HepG2 (cell line): ENCODE measurements at regions not wholly inside any gene's neighbourhood (a gene's known extent, or its start where the extent isn't known, plus 50 kb on each side); places are given as distances from the start of the nearest gene placed in this dataset.

Experiments
- ATAC-seq: fragments of 200-7000 bp; cut with Tn5 transposase; 3 replicates; pipeline ENCODE4 v1.9.1; 2020; ENCODE audit warnings: mild to moderate bottlenecking, moderate library complexity
- BruUV-seq: library from RNA; stranded (reverse); fragments of 400-500 nt; replicated peaks from 2 replicates; lab custom pipeline; 2021; lab: Mats Ljungman, UMichigan
- CTCF ChIA-PET: fragments of 300-600 bp; formaldehyde crosslinking; extraction: SDS; loops from one replicate; lab custom pipeline; 2021; ENCODE audit warnings: low total read pairs, inconsistent platforms, low intra/inter-chr PET ratio; lab: Yijun Ruan, JAX
- POLR2A ChIA-PET: fragments of 350-600 bp; sonication (Branson Sonifier 250); formaldehyde crosslinking; loops from one replicate; lab custom pipeline; 2020; ENCODE audit warnings: antibody characterized with exemption, inconsistent platforms; lab: Yijun Ruan, JAX
- DNase-seq: peaks from one replicate; pipeline ENCODE4 v3.0.0-alpha.2; 2015; ENCODE audit warnings: low spot score
- FAIRE-seq: peaks from 3 replicates; lab custom pipeline; 2011; peaks lifted over from hg19 to GRCh38; lab: Jason Lieb, UNC
- H2AFZ ChIP-seq: one replicate; pipeline ENCODE4 v1.6.1; 2011; ENCODE audit warnings: low read length, inconsistent platforms
- H3K27ac ChIP-seq: fragments of 300-600 bp; 3 replicates; pipeline ENCODE4 v1.8.0; 2011; ENCODE audit warnings: mixed run types, mild to moderate bottlenecking, mixed read lengths, low read length, inconsistent platforms; ENCODE audit not compliant: insufficient read depth; ENCODE audit errors: extremely low read length
- H3K27me3 ChIP-seq, 2 experiments: fragments of 200-600 bp in 1 of 2; 2 replicates in 1 of 2; 3 replicates in 1 of 2; pipeline versions ENCODE4 v1.6.0 to v1.8.0; 2011; ENCODE audit warnings: low read length in 2 of 2, mild to moderate bottlenecking in 2 of 2, moderate library complexity in 2 of 2, inconsistent platforms in 1 of 2; ENCODE audit not compliant: insufficient read depth in 2 of 2, control insufficient read depth in 1 of 2
- H3K36me3 ChIP-seq, 2 experiments: fragments of 200-600 bp in 1 of 2; replicated peaks in 1 of 2; 2 replicates in 1 of 2; 3 replicates in 1 of 2; pipeline versions ENCODE4 v1.5.1 to v1.8.0; 2011; ENCODE audit warnings: low read length in 2 of 2, inconsistent platforms in 1 of 2; ENCODE audit not compliant: insufficient read depth in 2 of 2, control insufficient read depth in 1 of 2
- H3K4me1 ChIP-seq: 2 replicates; pipeline ENCODE4 v1.5.1; 2012; ENCODE audit warnings: low read length, inconsistent platforms; ENCODE audit not compliant: insufficient read depth
- H3K4me2 ChIP-seq: 2 replicates; pipeline ENCODE4 v1.6.0; 2011; ENCODE audit warnings: low read depth, low read length, inconsistent platforms
- H3K4me3 ChIP-seq, 3 experiments: fragments of 200-600 bp in 1 of 3; sonication (generic), shearing (Covaris generic) in 1 of 3; replicated peaks in 1 of 3; 2 replicates each; pipeline ENCODE4 v1.5.1; 2011 to 2016; ENCODE audit warnings: low read length in 3 of 3, inconsistent platforms in 2 of 3, low read depth in 2 of 3, mild to moderate bottlenecking in 2 of 3, control low read depth in 1 of 3, mixed read lengths in 1 of 3; ENCODE audit not compliant: insufficient read depth in 1 of 3
- H3K79me2 ChIP-seq: one replicate; pipeline ENCODE4 v1.6.1; 2011; ENCODE audit warnings: low read length, inconsistent platforms; ENCODE audit not compliant: insufficient read depth
- H3K9ac ChIP-seq: 2 replicates; pipeline ENCODE4 v1.6.0; 2011; ENCODE audit warnings: mild to moderate bottlenecking, low read depth, low read length, inconsistent platforms; ENCODE audit not compliant: insufficient read depth
- H3K9me3 ChIP-seq: 2 replicates; pipeline ENCODE4 v1.5.1; 2012; ENCODE audit warnings: mild to moderate bottlenecking, low read length
- H4K20me1 ChIP-seq: 2 replicates; pipeline ENCODE4 v1.6.0; 2011; ENCODE audit warnings: inconsistent platforms, mild to moderate bottlenecking, low read length, moderate library complexity; ENCODE audit not compliant: insufficient read depth
- CREB1 ChIP-seq, 2 experiments: fragments of 450-650 bp in 1 of 2; IDR thresholded peaks; 2 replicates each; pipeline ENCODE4 v1.6.1; 2016 to 2017; ENCODE audit warnings: control low read depth in 1 of 2, mild to moderate bottlenecking in 1 of 2, missing compliant biosample characterization in 1 of 2, missing genetic modification characterization in 1 of 2
- FOXA3 ChIP-seq: IDR thresholded peaks from 2 replicates; pipeline ENCODE4 v1.6.1; 2016; ENCODE audit warnings: missing genetic modification reagents, missing compliant biosample characterization
- RFX5 ChIP-seq: IDR thresholded peaks from 2 replicates; pipeline ENCODE4 v1.6.1; 2011; ENCODE audit warnings: low read depth, low read length, improper control_type of control experiment
- SP1 ChIP-seq, 2 experiments: fragments of 450-650 bp in 1 of 2; sonication (generic) in 1 of 2; formaldehyde crosslinking in 1 of 2; IDR thresholded peaks; 2 replicates each; pipeline versions ENCODE4 v1.4.0 to v1.6.1; 2016 to 2020; ENCODE audit warnings: missing genetic modification reagents in 1 of 2
- ZNF143 ChIP-seq: sonication (generic); formaldehyde crosslinking; IDR thresholded peaks from 2 replicates; pipeline ENCODE4 v1.4.0; 2020; ENCODE audit warnings: missing genetic modification reagents
- ZNF383 ChIP-seq: sonication (generic); formaldehyde crosslinking; IDR thresholded peaks from 2 replicates; pipeline ENCODE4 v1.4.0; 2020; ENCODE audit warnings: missing genetic modification reagents, mild to moderate bottlenecking, borderline replicate concordance
- ZNF441 ChIP-seq: sonication (generic); formaldehyde crosslinking; IDR thresholded peaks from 2 replicates; pipeline ENCODE4 v1.7.0; 2021; ENCODE audit warnings: missing genetic modification reagents, borderline replicate concordance
- ZNF557 ChIP-seq: sonication (generic); formaldehyde crosslinking; IDR thresholded peaks from 2 replicates; pipeline ENCODE4 v1.4.0; 2020; ENCODE audit warnings: missing genetic modification reagents
- WGBS: methylation state at CpG from one replicate; pipeline ENCODE4 v1.1.6; 2017; ENCODE audit warnings: low lambda C conversion rate; 5-methylcytosine and 5-hydroxymethylcytosine counted together
- in situ Hi-C: cut with HindIII; loops from 2 replicates; pipeline ENCODE4 v1.10.0; 2017; ENCODE audit warnings: low pct_unique_long_range_greater_than_20kb; ENCODE audit not compliant: extremely low pct_ligation_motif_present
- intact Hi-C: fragments of 100-400 bp; cut with micrococcal nuclease; formaldehyde crosslinking; loops from one replicate; pipeline ENCODE4 v1.10.0; 2022; ENCODE audit not compliant: unreplicated experiment
- TF ChIP-seq, protein P1 (sequence below): sonication (generic); formaldehyde crosslinking; IDR thresholded peaks from 2 replicates; pipeline ENCODE4 v1.5.0; 2020; ENCODE audit warnings: missing genetic modification reagents
- TF ChIP-seq, protein P2 (sequence below): sonication (generic); formaldehyde crosslinking; IDR thresholded peaks from 2 replicates; pipeline ENCODE4 v1.5.1; 2020; ENCODE audit warnings: mild to moderate bottlenecking, missing genetic modification reagents, moderate library complexity
- TF ChIP-seq, protein P3 (sequence below): IDR thresholded peaks from 2 replicates; pipeline ENCODE4 v1.6.1; 2016; ENCODE audit warnings: low read depth, borderline replicate concordance
- TF ChIP-seq, protein P4 (sequence below): sonication (generic); formaldehyde crosslinking; IDR thresholded peaks from 2 replicates; pipeline ENCODE4 v1.4.0; 2020; ENCODE audit warnings: missing genetic modification reagents

DNA sequence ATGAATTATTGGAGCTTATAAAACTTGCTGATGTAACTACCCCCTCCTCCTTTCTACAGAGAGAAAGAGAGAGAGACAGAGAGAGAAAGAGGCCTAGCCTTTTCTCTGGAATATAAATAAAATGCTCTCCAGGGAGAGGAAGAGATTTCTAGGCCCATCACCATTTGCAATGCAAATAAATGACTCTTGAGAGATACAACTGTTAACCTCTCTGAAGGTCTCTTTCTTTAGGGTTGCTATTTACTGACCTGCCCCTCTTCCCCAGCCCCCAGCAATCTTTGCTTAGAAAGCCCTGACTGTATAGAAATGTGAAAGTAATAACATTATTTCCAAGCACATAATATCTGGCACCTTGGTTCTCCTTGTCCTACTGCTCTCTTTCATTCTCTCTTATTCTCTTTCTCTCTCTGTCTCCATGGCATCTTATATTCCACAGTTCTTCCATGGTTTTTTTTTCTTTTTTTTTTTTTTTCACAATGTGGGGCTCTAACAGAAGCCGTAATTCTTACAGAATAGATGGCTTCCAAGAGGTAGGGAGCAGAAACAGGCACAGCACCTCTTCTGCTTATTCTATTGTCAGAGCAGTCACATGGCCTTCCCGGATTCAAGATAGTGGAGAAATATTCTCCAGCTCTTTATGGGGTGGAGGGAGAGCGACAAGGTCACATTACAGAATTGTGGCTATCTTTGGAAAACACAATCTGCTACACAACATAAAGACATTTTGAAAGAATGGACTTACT, 1087.9 kb upstream of the NUDT12 start:
- H3K9ac ChIP-seq = no peak overlapping the region
- no peak for FAIRE-seq

More for the DNA sequence above, 1087.9 kb upstream of the NUDT12 start:
- no peak overlapping the region for H3K4me2 ChIP-seq
- H3K36me3 ChIP-seq = no peaks in the 10 kb centered on the region
- no peak overlapping the region for H3K4me3 ChIP-seq
- no peak overlapping the region for H2AFZ ChIP-seq
- in situ Hi-C loops (no loop called here), intact Hi-C loops (no loop called here)
- no peak overlapping the region for H3K27ac ChIP-seq
- peaks cover 9% of the 10 kb centered on the region for H3K9me3 ChIP-seq
- POLR2A ChIA-PET = no interaction called here
- BruUV-seq = no TSS peak
- WGBS = 0% methylated on average over 3 of the region's 3 CpGs
- H3K79me2 ChIP-seq = no peaks in the 10 kb centered on the region
- no peaks in the 10 kb centered on the region for H4K20me1 ChIP-seq
- no peaks in the 10 kb centered on the region for H3K4me1 ChIP-seq
- DNase-seq (no peak), ATAC-seq (no peak)
- CTCF ChIA-PET = no interaction called here
- no peaks in the 10 kb centered on the region for H3K27me3 ChIP-seq
- TF ChIP-seq, protein P1, sequence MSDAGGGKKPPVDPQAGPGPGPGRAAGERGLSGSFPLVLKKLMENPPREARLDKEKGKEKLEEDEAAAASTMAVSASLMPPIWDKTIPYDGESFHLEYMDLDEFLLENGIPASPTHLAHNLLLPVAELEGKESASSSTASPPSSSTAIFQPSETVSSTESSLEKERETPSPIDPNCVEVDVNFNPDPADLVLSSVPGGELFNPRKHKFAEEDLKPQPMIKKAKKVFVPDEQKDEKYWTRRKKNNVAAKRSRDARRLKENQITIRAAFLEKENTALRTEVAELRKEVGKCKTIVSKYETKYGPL (CRISPR knock-in tag) = no peak
- TF ChIP-seq ZNF383 (CRISPR knock-in tag) (no peak), CREB1 (IDR thresholded peaks at IDR 0.05) (no peak), CREB1 (CRISPR knock-in tag; IDR thresholded peaks at IDR 0.05) (no peak), ZNF143 (CRISPR knock-in tag) (no peak), SP1 (IDR thresholded peaks at IDR 0.05) (no peak), SP1 (CRISPR knock-in tag; IDR thresholded peaks at IDR 0.05) (no peak), FOXA3 (CRISPR knock-in tag) (no peak), RFX5 (no peak), ZNF557 (CRISPR knock-in tag) (no peak), ZNF441 (CRISPR knock-in tag) (no peak)
- TF ChIP-seq, protein P2, sequence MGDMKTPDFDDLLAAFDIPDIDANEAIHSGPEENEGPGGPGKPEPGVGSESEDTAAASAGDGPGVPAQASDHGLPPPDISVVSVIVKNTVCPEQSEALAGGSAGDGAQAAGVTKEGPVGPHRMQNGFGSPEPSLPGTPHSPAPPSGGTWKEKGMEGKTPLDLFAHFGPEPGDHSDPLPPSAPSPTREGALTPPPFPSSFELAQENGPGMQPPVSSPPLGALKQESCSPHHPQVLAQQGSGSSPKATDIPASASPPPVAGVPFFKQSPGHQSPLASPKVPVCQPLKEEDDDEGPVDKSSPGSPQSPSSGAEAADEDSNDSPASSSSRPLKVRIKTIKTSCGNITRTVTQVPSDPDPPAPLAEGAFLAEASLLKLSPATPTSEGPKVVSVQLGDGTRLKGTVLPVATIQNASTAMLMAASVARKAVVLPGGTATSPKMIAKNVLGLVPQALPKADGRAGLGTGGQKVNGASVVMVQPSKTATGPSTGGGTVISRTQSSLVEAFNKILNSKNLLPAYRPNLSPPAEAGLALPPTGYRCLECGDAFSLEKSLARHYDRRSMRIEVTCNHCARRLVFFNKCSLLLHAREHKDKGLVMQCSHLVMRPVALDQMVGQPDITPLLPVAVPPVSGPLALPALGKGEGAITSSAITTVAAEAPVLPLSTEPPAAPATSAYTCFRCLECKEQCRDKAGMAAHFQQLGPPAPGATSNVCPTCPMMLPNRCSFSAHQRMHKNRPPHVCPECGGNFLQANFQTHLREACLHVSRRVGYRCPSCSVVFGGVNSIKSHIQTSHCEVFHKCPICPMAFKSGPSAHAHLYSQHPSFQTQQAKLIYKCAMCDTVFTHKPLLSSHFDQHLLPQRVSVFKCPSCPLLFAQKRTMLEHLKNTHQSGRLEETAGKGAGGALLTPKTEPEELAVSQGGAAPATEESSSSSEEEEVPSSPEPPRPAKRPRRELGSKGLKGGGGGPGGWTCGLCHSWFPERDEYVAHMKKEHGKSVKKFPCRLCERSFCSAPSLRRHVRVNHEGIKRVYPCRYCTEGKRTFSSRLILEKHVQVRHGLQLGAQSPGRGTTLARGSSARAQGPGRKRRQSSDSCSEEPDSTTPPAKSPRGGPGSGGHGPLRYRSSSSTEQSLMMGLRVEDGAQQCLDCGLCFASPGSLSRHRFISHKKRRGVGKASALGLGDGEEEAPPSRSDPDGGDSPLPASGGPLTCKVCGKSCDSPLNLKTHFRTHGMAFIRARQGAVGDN (CRISPR knock-in tag) = no peak
- TF ChIP-seq, protein P3, sequence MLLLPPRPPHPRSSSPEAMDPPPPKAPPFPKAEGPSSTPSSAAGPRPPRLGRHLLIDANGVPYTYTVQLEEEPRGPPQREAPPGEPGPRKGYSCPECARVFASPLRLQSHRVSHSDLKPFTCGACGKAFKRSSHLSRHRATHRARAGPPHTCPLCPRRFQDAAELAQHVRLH (CRISPR knock-in tag) = no peak
- TF ChIP-seq, protein P4, sequence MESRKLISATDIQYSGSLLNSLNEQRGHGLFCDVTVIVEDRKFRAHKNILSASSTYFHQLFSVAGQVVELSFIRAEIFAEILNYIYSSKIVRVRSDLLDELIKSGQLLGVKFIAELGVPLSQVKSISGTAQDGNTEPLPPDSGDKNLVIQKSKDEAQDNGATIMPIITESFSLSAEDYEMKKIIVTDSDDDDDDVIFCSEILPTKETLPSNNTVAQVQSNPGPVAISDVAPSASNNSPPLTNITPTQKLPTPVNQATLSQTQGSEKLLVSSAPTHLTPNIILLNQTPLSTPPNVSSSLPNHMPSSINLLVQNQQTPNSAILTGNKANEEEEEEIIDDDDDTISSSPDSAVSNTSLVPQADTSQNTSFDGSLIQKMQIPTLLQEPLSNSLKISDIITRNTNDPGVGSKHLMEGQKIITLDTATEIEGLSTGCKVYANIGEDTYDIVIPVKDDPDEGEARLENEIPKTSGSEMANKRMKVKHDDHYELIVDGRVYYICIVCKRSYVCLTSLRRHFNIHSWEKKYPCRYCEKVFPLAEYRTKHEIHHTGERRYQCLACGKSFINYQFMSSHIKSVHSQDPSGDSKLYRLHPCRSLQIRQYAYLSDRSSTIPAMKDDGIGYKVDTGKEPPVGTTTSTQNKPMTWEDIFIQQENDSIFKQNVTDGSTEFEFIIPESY (CRISPR knock-in tag) = no peak
- TF ChIP-seq, all 625 proteins: peak for 0
